Thoracic aorta (tissue), 2 donors: ENCODE measurements at regions not wholly inside any gene's neighbourhood (a gene's known extent, or its start where the extent isn't known, plus 50 kb on each side); places are given as distances from the start of the nearest gene placed in this dataset.

ENCODE experiments used
- ATAC-seq: fragments of 150-250 bp; one replicate; pipeline ENCODE4 v1.8.0; 2017; ENCODE audit warnings: low read depth; ENCODE audit not compliant: insufficient number of reproducible peaks, low FRiP score
- DNase-seq: peaks from one replicate; pipeline ENCODE4 v3.0.0-alpha.2; 2020; ENCODE audit warnings: low spot score
- H3K27ac ChIP-seq, 2 donors: fragments of 200-600 bp; sonication (generic); 1 replicate in 1 of 2; 2 replicates in 1 of 2; pipeline ENCODE4 v1.5.1; 2016; ENCODE audit warnings: mild to moderate bottlenecking in 2 of 2, moderate library complexity in 2 of 2
- H3K27me3 ChIP-seq: fragments of 200-600 bp; sonication (generic); replicated peaks from 2 replicates; pipeline ENCODE4 v1.6.0; 2016; ENCODE audit warnings: mild to moderate bottlenecking; ENCODE audit not compliant: insufficient read depth
- H3K36me3 ChIP-seq: fragments of 200-600 bp; sonication (generic); one replicate; pipeline ENCODE4 v1.5.1; 2016
- H3K4me1 ChIP-seq, 2 donors: fragments of 200-600 bp; sonication (generic); 1 replicate in 1 of 2; 2 replicates in 1 of 2; pipeline versions ENCODE4 v1.5.1 to v1.6.0; 2016; ENCODE audit warnings: low read depth in 2 of 2, mild to moderate bottlenecking in 1 of 2; ENCODE audit not compliant: control insufficient read depth in 1 of 2
- H3K4me3 ChIP-seq: fragments of 200-600 bp; sonication (generic); 2 replicates; pipeline ENCODE4 v1.5.1; 2016; ENCODE audit warnings: mild to moderate bottlenecking
- H3K9me3 ChIP-seq: fragments of 200-600 bp; sonication (generic); 2 replicates; pipeline ENCODE4 v1.5.1; 2016
- CTCF ChIP-seq: fragments of 200-600 bp; sonication (generic); IDR thresholded peaks from one replicate; pipeline ENCODE4 v1.5.1; 2019; ENCODE audit warnings: antibody characterized with exemption

- Histone ChIP-seq H3K4me1 (no peaks in the 10 kb centered on the region), H3K9me3 (no peaks in the 10 kb centered on the region), H3K27ac (no peak overlapping the region), H3K27me3 (no peaks in the 10 kb centered on the region), H3K4me3 (no peak overlapping the region), H3K36me3 (no peaks in the 10 kb centered on the region)
- no peak for TF ChIP-seq CTCF
- DNase-seq (no peak), ATAC-seq (no peak)
Observed at GRCh38 chrX:117120700-117121099, 657.9 kb upstream of the CT83 start.

GRCh38 chrX:117096528-117096927, 633.8 kb upstream of the CT83 start:
- no peak for ATAC-seq
- Histone ChIP-seq H3K27ac (no peak overlapping the region), H3K36me3 (no peaks in the 10 kb centered on the region), H3K27me3 (no peaks in the 10 kb centered on the region), H3K4me1 (no peaks in the 10 kb centered on the region), H3K9me3 (no peaks in the 10 kb centered on the region), H3K4me3 (no peak overlapping the region)
- DNase-seq, result no peak
- no peak for TF ChIP-seq CTCF

GRCh38 chrX:117095393-117095792, 632.6 kb upstream of the CT83 start:
- TF ChIP-seq CTCF, result no peak
- H3K27ac ChIP-seq, result no peak overlapping the region
- ATAC-seq (no peak), DNase-seq (no peak)
- no peaks in the 10 kb centered on the region for H3K27me3 ChIP-seq
- no peaks in the 10 kb centered on the region for H3K9me3 ChIP-seq
- H3K4me3 ChIP-seq, result no peak overlapping the region
- H3K36me3 ChIP-seq, result no peaks in the 10 kb centered on the region
- H3K4me1 ChIP-seq, result no peaks in the 10 kb centered on the region

GRCh38 chrX:117094149-117094548, 631.4 kb upstream of the CT83 start:
- no peak for ATAC-seq
- Histone ChIP-seq H3K27ac (no peak overlapping the region), H3K9me3 (no peaks in the 10 kb centered on the region), H3K36me3 (no peaks in the 10 kb centered on the region), H3K4me3 (no peak overlapping the region), H3K4me1 (no peaks in the 10 kb centered on the region), H3K27me3 (no peaks in the 10 kb centered on the region)
- DNase-seq, result no peak
- no peak for TF ChIP-seq CTCF

GRCh38 chrX:117093319-117093718, 630.5 kb upstream of the CT83 start:
- H3K9me3 ChIP-seq, result no peaks in the 10 kb centered on the region
- DNase-seq (no peak), ATAC-seq (no peak)
- H3K36me3 ChIP-seq, result no peaks in the 10 kb centered on the region
- H3K4me3 ChIP-seq, result no peak overlapping the region
- no peak overlapping the region for H3K27ac ChIP-seq
- H3K4me1 ChIP-seq, result no peaks in the 10 kb centered on the region
- no peaks in the 10 kb centered on the region for H3K27me3 ChIP-seq
- TF ChIP-seq CTCF, result no peak
